ENCODE measurements at regions not wholly inside any gene's neighbourhood (a gene's known extent, or its start where the extent isn't known, plus 50 kb on each side); places are given as distances from the start of the nearest gene placed in this dataset.

DNA sequence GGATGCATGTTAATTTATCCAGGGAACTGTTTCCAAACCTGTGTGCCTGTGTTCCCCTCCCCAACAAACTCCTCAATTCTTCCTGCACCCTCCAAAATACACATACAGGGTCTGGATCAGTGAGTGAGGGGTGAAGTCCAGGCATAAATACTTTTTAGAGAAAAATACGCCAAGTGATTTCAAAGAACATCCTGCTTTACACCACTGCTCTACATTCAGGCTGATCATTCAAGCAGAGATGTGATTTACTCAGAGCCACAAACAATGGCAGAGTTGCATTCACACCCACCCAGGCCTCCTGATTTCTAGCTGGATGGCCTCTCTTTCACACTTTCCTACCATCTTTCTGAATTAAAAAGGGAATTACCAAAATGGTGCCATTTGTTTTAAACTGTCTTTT is 289.5 kb upstream of the SLC14A2 start:
- TF ChIP-seq POLR2A (IDR thresholded peaks at IDR 0.05; ENCODE audit: low read depth, low read length) (no peak), CTCF (IDR thresholded peaks at IDR 0.05; ENCODE audit: extremely low read depth in 1 of 2, insufficient read depth in 1 of 2, low read depth in 1 of 2, low read length in 2 of 2) (no peak)

Data from endothelial cell of umbilical vein (primary cell).